HG03354 (cell line): ENCODE measurements at regions not wholly inside any gene's neighbourhood (a gene's known extent, or its start where the extent isn't known, plus 50 kb on each side); places are given as distances from the start of the nearest gene placed in this dataset.

Source experiments
- ATAC-seq: cut with Tn5 transposase; IDR thresholded peaks from one replicate; pipeline ENCODE4 v1.9.1; 2021; ENCODE audit warnings: mild to moderate bottlenecking; ENCODE audit not compliant: unreplicated experiment, poor library complexity, severe bottlenecking

GRCh38 chr7:3187444-3188040 is 113.5 kb upstream of the SDK1 start:
- no peak for ATAC-seq

- ATAC-seq: no peak
Measured at GRCh38 chr7:3188946-3189345, 112.1 kb upstream of the SDK1 start.

GRCh38 chr7:3191548-3191947 is 109.5 kb upstream of the SDK1 start:
- no peak for ATAC-seq

GRCh38 chr7:3192669-3193068 is 108.4 kb upstream of the SDK1 start:
- ATAC-seq: no peak

GRCh38 chr7:3193379-3194120 is 107.5 kb upstream of the SDK1 start:
- ATAC-seq: no peak

GRCh38 chr7:3194501-3195141 is 106.4 kb upstream of the SDK1 start:
- ATAC-seq: no peak

- ATAC-seq: no peak
Measured at GRCh38 chr7:3195160-3195559, 105.9 kb upstream of the SDK1 start.

- no peak for ATAC-seq
Measured at GRCh38 chr7:3196629-3197400, 104.2 kb upstream of the SDK1 start.

- ATAC-seq: no peak
Measured at GRCh38 chr7:3197567-3198213, 103.4 kb upstream of the SDK1 start.

GRCh38 chr7:3198316-3198715 is 102.7 kb upstream of the SDK1 start:
- ATAC-seq: no peak

GRCh38 chr7:3200504-3200903 is 100.5 kb upstream of the SDK1 start:
- ATAC-seq: no peak

- no peak for ATAC-seq
Measured at GRCh38 chr7:3201306-3201705, 99.7 kb upstream of the SDK1 start.

GRCh38 chr7:3201937-3202710 is 98.9 kb upstream of the SDK1 start:
- ATAC-seq: no peak

GRCh38 chr7:3204526-3204925 is 96.5 kb upstream of the SDK1 start:
- no peak for ATAC-seq

- no peak for ATAC-seq
Measured at GRCh38 chr7:3206101-3206500, 95.0 kb upstream of the SDK1 start.

GRCh38 chr7:3206771-3207191 is 94.3 kb upstream of the SDK1 start:
- ATAC-seq: no peak

- ATAC-seq: no peak
Measured at GRCh38 chr7:3207387-3207902, 93.6 kb upstream of the SDK1 start.

GRCh38 chr7:3210531-3210930 is 90.5 kb upstream of the SDK1 start:
- ATAC-seq: no peak

GRCh38 chr7:3214090-3214413 is 87.0 kb upstream of the SDK1 start:
- no peak for ATAC-seq
